Liver (tissue), 3 donors: ENCODE measurements at regions not wholly inside any gene's neighbourhood (a gene's known extent, or its start where the extent isn't known, plus 50 kb on each side); places are given as distances from the start of the nearest gene placed in this dataset.

Experiments
- ATF3 ChIP-seq: IDR thresholded peaks from 2 replicates; pipeline ENCODE4 v1.6.1; 2016; ENCODE audit warnings: antibody characterized with exemption
- JUND ChIP-seq, 2 donors: IDR thresholded peaks; 2 replicates each; pipeline ENCODE4 v1.6.1; 2016; ENCODE audit warnings: antibody characterized with exemption in 2 of 2
- TAF1 ChIP-seq: conservative IDR thresholded peaks from 2 replicates; pipeline ENCODE4 v1.6.1; 2016; ENCODE audit warnings: antibody characterized with exemption, mild to moderate bottlenecking
- YY1 ChIP-seq: IDR thresholded peaks from 2 replicates; pipeline ENCODE4 v1.6.1; 2016; ENCODE audit warnings: antibody characterized with exemption, mild to moderate bottlenecking
- TF ChIP-seq, protein P1 (sequence below): fragments of 150-350 bp; IDR thresholded peaks from 2 replicates; pipeline ENCODE4 v1.5.1; 2017; ENCODE audit warnings: improper control_type of control experiment, low read depth, low read length; ENCODE audit not compliant: missing input control
- TF ChIP-seq, protein P2 (sequence below): IDR thresholded peaks from 2 replicates; pipeline ENCODE4 v1.6.1; 2016; ENCODE audit warnings: antibody characterized with exemption
- TF ChIP-seq, protein P3 (sequence below): IDR thresholded peaks from 2 replicates; pipeline ENCODE4 v1.6.1; 2016; ENCODE audit warnings: antibody characterized with exemption
- TF ChIP-seq, protein P4 (sequence below): IDR thresholded peaks from 2 replicates; pipeline ENCODE4 v1.6.1; 2016; ENCODE audit warnings: antibody characterized with exemption, mild to moderate bottlenecking
- donor health status: healthy.
- donor health status: healthy.

DNA sequence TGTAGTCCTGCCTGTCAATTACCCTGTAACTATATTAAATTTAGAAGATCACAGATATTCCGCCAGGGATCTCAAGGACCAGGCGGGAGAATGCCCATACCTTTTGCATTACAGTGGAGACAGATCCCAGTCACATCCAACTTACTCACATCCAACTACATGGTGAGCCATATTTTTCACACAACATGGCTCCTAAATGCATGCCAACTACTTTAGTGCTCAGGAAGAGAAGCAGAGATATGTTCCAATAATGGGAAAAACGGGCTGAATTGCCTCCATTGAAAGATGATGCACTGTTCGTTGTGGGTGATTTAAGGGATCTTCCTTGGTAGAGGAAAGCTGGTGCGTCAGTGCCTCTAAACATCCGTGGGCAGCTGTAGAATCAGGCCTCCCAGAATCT is 304.5 kb downstream of the CD83 start:
- TF ChIP-seq, protein P1, sequence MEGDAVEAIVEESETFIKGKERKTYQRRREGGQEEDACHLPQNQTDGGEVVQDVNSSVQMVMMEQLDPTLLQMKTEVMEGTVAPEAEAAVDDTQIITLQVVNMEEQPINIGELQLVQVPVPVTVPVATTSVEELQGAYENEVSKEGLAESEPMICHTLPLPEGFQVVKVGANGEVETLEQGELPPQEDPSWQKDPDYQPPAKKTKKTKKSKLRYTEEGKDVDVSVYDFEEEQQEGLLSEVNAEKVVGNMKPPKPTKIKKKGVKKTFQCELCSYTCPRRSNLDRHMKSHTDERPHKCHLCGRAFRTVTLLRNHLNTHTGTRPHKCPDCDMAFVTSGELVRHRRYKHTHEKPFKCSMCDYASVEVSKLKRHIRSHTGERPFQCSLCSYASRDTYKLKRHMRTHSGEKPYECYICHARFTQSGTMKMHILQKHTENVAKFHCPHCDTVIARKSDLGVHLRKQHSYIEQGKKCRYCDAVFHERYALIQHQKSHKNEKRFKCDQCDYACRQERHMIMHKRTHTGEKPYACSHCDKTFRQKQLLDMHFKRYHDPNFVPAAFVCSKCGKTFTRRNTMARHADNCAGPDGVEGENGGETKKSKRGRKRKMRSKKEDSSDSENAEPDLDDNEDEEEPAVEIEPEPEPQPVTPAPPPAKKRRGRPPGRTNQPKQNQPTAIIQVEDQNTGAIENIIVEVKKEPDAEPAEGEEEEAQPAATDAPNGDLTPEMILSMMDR = no peak
- TF ChIP-seq, protein P2, sequence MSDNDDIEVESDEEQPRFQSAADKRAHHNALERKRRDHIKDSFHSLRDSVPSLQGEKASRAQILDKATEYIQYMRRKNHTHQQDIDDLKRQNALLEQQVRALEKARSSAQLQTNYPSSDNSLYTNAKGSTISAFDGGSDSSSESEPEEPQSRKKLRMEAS = no peak
- TF ChIP-seq, protein P3, sequence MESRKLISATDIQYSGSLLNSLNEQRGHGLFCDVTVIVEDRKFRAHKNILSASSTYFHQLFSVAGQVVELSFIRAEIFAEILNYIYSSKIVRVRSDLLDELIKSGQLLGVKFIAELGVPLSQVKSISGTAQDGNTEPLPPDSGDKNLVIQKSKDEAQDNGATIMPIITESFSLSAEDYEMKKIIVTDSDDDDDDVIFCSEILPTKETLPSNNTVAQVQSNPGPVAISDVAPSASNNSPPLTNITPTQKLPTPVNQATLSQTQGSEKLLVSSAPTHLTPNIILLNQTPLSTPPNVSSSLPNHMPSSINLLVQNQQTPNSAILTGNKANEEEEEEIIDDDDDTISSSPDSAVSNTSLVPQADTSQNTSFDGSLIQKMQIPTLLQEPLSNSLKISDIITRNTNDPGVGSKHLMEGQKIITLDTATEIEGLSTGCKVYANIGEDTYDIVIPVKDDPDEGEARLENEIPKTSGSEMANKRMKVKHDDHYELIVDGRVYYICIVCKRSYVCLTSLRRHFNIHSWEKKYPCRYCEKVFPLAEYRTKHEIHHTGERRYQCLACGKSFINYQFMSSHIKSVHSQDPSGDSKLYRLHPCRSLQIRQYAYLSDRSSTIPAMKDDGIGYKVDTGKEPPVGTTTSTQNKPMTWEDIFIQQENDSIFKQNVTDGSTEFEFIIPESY = no peak
- TF ChIP-seq, protein P4, sequence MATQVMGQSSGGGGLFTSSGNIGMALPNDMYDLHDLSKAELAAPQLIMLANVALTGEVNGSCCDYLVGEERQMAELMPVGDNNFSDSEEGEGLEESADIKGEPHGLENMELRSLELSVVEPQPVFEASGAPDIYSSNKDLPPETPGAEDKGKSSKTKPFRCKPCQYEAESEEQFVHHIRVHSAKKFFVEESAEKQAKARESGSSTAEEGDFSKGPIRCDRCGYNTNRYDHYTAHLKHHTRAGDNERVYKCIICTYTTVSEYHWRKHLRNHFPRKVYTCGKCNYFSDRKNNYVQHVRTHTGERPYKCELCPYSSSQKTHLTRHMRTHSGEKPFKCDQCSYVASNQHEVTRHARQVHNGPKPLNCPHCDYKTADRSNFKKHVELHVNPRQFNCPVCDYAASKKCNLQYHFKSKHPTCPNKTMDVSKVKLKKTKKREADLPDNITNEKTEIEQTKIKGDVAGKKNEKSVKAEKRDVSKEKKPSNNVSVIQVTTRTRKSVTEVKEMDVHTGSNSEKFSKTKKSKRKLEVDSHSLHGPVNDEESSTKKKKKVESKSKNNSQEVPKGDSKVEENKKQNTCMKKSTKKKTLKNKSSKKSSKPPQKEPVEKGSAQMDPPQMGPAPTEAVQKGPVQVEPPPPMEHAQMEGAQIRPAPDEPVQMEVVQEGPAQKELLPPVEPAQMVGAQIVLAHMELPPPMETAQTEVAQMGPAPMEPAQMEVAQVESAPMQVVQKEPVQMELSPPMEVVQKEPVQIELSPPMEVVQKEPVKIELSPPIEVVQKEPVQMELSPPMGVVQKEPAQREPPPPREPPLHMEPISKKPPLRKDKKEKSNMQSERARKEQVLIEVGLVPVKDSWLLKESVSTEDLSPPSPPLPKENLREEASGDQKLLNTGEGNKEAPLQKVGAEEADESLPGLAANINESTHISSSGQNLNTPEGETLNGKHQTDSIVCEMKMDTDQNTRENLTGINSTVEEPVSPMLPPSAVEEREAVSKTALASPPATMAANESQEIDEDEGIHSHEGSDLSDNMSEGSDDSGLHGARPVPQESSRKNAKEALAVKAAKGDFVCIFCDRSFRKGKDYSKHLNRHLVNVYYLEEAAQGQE = no peak
- TF ChIP-seq ATF3 (no peak), YY1 (no peak), JUND (IDR thresholded peaks at IDR 0.05) (no peak), TAF1 (no peak)
